ENCODE measurements at regions not wholly inside any gene's neighbourhood (a gene's known extent, or its start where the extent isn't known, plus 50 kb on each side); places are given as distances from the start of the nearest gene placed in this dataset.
A peak's percentile ranks its signal among the peaks of the same experiment; 100 is the strongest.

GRCh38 chr18:11261486-11261885, 112.1 kb upstream of the PIEZO2 start:
- ATAC-seq (no peak), DNase-seq (no peak)
- 70 to 80% (median 77%) methylated on average over 2 of the region's 2 CpGs for WGBS, 4 donors
- H3K9me3 ChIP-seq, result peaks cover 0 to 13% (median 9%) of the 10 kb centered on the region in 12 donors
- TF ChIP-seq POLR2A (IDR thresholded peaks at IDR 0.05) (no peak), CTCF (IDR thresholded peaks at IDR 0.05) (no peak)
- H3K4me1 ChIP-seq, result peaks cover 0 to 4% (median 0%) of the 10 kb centered on the region in 12 donors
- H3K27ac ChIP-seq, result no peak overlapping the region
- H3K36me3 ChIP-seq, result no peaks in the 10 kb centered on the region
- intact Hi-C loops (cut with DNase I), result no loop called here
- no peak overlapping the region for H3K4me3 ChIP-seq
- no peaks in the 10 kb centered on the region for H3K27me3 ChIP-seq

- Histone ChIP-seq H3K9me3 (peaks cover 0 to 13% (median 9%) of the 10 kb centered on the region in 12 donors), H3K27ac (no peak overlapping the region), H3K27me3 (no peaks in the 10 kb centered on the region), H3K4me1 (peaks cover 0 to 4% (median 0%) of the 10 kb centered on the region in 12 donors), H3K4me3 (no peak overlapping the region), H3K36me3 (no peaks in the 10 kb centered on the region)
- DNase-seq, result no peak
- 90 to 92% (median 91%) methylated on average over 3 of the region's 3 CpGs for WGBS, 4 donors
- ATAC-seq, result no peak
- intact Hi-C loops (cut with DNase I), result no loop called here
- TF ChIP-seq CTCF (IDR thresholded peaks at IDR 0.05) (no peak), POLR2A (IDR thresholded peaks at IDR 0.05) (no peak)
Observed at GRCh38 chr18:11260961-11261461, 111.6 kb upstream of the PIEZO2 start.

- intact Hi-C loops (cut with DNase I), result no loop called here
- DNase-seq (peak in 4 of 5 donors; percentile 39 to 60 (median 48)), ATAC-seq (peak; percentile 51 to 89 (median 86))
- TF ChIP-seq CTCF (IDR thresholded peaks at IDR 0.05) (no peak), POLR2A (IDR thresholded peaks at IDR 0.05) (no peak)
- 31 to 40% (median 35%) methylated on average over 10 of the region's 10 CpGs for WGBS, 4 donors
- peaks cover 0 to 13% (median 9%) of the 10 kb centered on the region in 12 donors for H3K9me3 ChIP-seq
- no peak overlapping the region for H3K4me3 ChIP-seq
- H3K4me1 ChIP-seq, result peaks cover 0 to 4% (median 0%) of the 10 kb centered on the region in 12 donors
- peak overlapping the region in 2 of 12 donors; percentile 23 to 26 for H3K27ac ChIP-seq
- H3K27me3 ChIP-seq, result no peaks in the 10 kb centered on the region
- H3K36me3 ChIP-seq, result no peaks in the 10 kb centered on the region
Observed at GRCh38 chr18:11259469-11260150, 110.2 kb upstream of the PIEZO2 start.

DNA sequence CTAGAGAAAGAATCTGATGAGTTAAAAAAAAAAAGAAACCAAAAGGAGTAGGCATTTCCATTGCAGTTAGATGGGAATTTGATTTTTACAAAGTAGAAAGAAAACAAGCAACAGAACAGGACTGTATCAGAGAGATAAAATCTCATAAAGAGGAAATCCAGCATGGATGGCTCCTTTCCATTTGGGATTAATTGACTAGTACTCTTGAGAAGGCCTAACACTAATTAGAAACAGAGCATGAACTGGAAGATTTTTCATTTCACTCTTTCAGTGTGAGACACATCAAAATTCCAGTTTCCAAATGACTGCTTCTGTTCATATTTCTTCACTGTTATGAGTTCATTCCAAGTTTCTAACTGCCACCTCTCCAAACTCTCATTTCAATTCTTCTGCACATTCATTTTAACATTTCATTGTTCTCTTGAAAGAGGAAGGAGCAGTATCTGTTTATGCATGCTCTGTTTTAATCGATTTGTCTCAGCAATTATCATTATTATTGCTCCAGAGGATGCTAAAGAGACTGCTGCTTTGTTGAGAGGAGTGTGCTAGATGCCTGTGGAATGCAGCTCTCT, 108.8 kb upstream of the PIEZO2 start:
- H3K4me1 ChIP-seq, result peaks cover 0 to 4% (median 0%) of the 10 kb centered on the region in 12 donors
- no peak for DNase-seq
- no peaks in the 10 kb centered on the region for H3K27me3 ChIP-seq
- no peak for TF ChIP-seq POLR2A (IDR thresholded peaks at IDR 0.05)
- TF ChIP-seq CTCF (IDR thresholded peaks at IDR 0.05), result no peak
- H3K9me3 ChIP-seq, result peaks cover 0 to 1% (median 0%) of the 10 kb centered on the region in 12 donors
- no peak for ATAC-seq
- H3K4me3 ChIP-seq, result no peak overlapping the region
- H3K27ac ChIP-seq, result no peak overlapping the region
- WGBS, 4 donors, result 65 to 88% (median 78%) methylated on average over 1 of the region's 1 CpG
- H3K36me3 ChIP-seq, result no peaks in the 10 kb centered on the region
- intact Hi-C loops (cut with DNase I), result no loop called here
